Stimulated activated CD4-positive, alpha-beta T cell treated with anti-CD3 and anti-CD28 coated beads, Interleukin-2, amount 100 ng/mL, for 4 hours (primary cell): ENCODE measurements at regions not wholly inside any gene's neighbourhood (a gene's known extent, or its start where the extent isn't known, plus 50 kb on each side); places are given as distances from the start of the nearest gene placed in this dataset.
"Not testable (repeated sequence)": the region's sequence is repeated elsewhere in the genome, so short reads cannot be mapped to it uniquely, and the experiment has no call there.

Experiments
- DNase-seq: peaks from one replicate; pipeline ENCODE4 v3.0.0-alpha.2; 2020; ENCODE audit warnings: low read depth

GRCh38 chr1:148315071-148315811 is 163.2 kb upstream of the NBPF11 start:
- DNase-seq = no peak

- no peak for DNase-seq
Measured at GRCh38 chr1:148310807-148311206, 158.7 kb upstream of the NBPF11 start.

- DNase-seq = no peak
Measured at GRCh38 chr1:148309940-148310500, 157.9 kb upstream of the NBPF11 start.

GRCh38 chr1:148308832-148309458 is 156.9 kb upstream of the NBPF11 start:
- DNase-seq = no peak

DNA sequence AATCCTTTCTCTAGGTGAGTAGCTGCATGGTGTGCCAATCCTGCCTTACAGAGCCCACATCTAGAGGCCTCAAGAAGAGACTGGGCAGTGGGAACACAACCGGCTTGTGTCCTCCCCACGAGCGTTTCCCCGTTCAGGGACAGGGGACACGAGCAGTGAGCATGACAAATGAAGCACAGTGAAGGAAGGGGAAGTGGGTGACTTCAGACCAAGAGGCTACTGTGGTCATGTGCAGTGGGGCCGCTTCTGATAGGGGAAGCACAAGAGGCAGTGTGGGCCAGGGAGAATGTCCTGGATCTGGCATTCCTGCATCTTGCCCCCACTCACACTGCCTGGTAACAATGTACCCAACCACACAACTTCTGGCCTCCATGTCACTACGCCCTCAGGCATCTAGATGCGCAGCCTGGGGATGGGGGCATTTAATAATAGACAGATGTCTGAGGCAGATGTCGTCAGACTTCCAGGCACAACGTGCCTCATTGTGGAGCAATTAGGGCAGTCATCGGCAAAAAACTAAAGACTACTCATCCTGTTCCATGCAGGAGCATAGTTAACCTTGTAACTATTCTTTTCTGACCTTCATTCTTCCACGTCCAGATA is 155.6 kb upstream of the NBPF11 start:
- DNase-seq = no peak

GRCh38 chr1:148304935-148305334 is 152.9 kb upstream of the NBPF11 start:
- not testable (repeated sequence) for DNase-seq

- not testable (repeated sequence) for DNase-seq
Measured at GRCh38 chr1:148302586-148303364, 150.7 kb upstream of the NBPF11 start.

DNA sequence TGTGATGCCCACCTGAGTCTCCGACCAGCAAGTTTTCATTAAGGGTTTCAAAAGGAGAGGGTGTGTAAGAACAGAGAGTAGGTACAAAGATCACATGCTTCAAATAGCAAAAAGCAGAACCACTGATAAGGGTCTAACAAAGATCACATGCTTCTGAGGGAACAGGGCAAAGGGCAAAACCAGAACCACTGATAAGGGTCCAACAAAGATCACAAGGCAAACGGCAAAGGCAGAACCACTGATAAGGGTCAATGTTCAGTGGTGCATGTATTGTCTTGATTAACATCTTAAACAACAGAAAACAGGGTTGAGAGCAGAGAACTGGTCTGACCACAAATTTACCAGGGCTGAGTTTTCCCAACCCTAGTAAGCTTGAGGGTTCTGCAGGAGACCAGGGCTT is 145.8 kb upstream of the NBPF11 start:
- DNase-seq = not testable (repeated sequence)

GRCh38 chr1:148296511-148296910 is 144.4 kb upstream of the NBPF11 start:
- no peak for DNase-seq

- no peak for DNase-seq
Measured at GRCh38 chr1:148294116-148294807, 142.2 kb upstream of the NBPF11 start.

DNA sequence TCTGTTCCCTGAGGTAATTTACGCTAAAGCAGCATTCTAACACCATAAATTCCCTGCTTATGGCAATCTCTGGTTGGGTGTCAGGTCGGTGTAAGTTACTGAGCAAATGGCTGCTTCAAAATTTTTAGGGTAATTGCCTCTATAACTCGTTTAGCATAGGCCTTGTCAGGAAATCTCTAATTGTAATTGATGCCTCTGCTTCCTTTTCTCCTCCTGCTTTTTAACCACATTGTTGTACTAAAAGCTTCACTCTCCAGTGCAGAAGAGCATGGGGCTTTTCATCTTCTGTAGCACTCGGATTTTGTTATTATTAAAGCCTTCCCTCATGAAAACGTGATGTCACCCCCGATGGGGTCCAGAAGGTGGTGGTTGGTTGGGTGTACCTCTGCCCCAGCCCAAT is 141.6 kb upstream of the NBPF11 start:
- DNase-seq = no peak

- no peak for DNase-seq
Measured at GRCh38 chr1:148292915-148293314, 140.8 kb upstream of the NBPF11 start.

GRCh38 chr1:148290881-148291280 is 138.8 kb upstream of the NBPF11 start:
- DNase-seq = no peak

DNA sequence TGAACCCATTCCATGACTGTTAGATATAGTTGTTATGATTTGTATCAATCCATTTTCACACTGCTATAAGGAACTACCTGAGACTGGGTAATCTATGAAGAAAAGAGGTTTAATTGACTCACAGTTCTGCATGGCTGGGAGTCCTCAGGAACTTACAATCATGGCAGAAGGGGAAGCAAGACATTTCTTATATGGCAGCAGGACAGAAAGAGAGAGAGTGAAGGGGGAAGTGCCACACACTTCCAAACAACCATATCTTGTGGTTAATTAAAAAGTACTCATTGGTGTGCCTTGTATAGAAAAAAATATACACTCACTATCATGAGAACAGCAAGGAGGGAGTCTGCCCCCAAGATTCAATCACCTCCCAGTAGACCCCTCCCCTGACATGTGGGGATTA is 137.6 kb upstream of the NBPF11 start:
- DNase-seq = no peak

DNA sequence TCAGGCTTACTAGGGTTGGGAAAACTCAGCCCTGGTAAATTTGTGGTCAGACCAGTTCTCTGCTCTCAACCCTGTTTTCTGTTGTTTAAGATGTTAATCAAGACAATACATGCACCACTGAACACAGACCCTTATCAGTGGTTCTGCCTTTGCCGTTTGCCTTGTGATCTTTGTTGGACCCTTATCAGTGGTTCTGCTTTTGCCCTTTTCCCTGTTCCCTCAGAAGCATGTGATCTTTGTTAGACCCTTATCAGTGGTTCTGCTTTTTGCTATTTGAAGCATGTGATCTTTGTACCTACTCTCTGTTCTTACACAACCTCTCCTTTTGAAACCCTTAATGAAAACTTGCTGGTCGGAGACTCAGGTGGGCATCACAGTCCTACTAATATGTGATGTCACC is 133.9 kb upstream of the NBPF11 start:
- DNase-seq = not testable (repeated sequence)

- DNase-seq = not testable (repeated sequence)
Measured at GRCh38 chr1:148280831-148281572, 128.9 kb upstream of the NBPF11 start.

DNA sequence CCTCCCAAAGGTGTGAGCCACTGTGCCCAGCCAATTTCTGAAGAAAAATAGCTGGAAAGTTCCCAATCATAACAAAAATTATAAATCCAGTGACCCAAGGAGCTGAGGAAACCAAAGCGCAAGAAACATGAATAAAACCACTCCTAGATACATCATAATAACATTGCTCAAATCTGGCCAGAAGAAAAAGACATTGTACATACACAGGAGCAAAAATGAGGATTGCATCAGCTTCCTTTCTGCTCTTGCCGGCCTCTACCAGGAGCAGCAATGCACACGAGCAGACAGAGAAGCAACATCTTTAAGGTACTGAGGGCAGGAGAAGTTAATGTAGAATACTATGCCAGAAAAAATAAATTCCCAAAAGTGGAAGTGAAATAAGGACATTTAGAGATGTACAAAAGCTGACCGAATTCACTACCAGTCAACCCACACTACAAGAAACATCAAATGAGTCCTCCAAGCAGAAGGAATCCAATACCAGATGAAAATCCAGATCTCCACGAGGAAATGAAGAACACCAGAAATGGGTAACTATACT is 127.0 kb upstream of the NBPF11 start:
- DNase-seq = not testable (repeated sequence)

DNA sequence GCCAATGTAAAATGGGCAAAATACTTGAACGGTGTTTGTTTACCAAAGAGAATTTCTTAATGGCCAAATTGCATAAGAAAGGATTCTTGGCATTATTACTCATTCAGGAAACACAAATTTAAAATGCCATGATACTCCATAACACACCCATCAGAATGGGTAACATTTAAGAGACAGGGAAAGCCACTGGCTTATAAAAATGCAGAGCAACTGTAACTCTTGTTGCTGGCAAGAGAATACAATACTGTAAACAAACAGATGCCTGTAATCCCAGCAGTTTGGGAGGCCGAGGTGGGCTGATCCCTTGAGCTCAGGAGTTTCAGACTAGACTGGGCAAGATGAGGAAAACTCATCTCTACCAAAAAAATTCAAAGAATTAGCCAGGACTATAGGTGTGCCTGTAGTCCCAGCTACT is 125.8 kb upstream of the NBPF11 start:
- not testable (repeated sequence) for DNase-seq

- DNase-seq = not testable (repeated sequence)
Measured at GRCh38 chr1:148267066-148267465, 115.0 kb upstream of the NBPF11 start.
